MM.1S (cell line): ENCODE measurements at regions not wholly inside any gene's neighbourhood (a gene's known extent, or its start where the extent isn't known, plus 50 kb on each side); places are given as distances from the start of the nearest gene placed in this dataset.

Experiments
- EZH2phosphoT487 ChIP-seq: fragments of 300-600 bp; sonication (generic); IDR thresholded peaks from 2 replicates; pipeline ENCODE4 v1.6.1; 2018; ENCODE audit warnings: antibody characterized with exemption, low read length
- TF ChIP-seq, protein P1 (sequence below): fragments of 300-600 bp; sonication (generic); IDR thresholded peaks from 2 replicates; pipeline ENCODE4 v1.5.1; 2016; ENCODE audit warnings: antibody characterized with exemption, low read length, mixed read lengths

DNA sequence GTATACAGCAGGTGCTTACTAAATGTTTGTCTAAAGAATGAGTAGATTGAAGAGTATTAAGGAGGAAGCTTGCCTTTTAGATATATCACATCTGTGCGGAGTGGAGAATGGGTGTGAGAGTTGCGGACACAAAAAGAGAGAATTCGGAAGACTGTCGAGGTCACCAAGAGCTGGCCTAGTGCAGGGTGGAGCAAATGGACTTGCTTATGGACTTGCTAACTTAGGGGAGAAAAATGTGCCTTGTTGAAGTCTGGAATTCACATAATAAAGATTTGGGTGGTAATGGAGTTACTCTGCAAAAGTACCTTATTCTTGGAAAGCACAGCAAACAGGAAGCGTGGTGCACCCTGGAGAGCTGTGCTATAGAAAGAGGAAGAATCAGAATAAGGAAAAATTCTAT, 361.7 kb downstream of the PRDM2 start:
- TF ChIP-seq, protein P1, sequence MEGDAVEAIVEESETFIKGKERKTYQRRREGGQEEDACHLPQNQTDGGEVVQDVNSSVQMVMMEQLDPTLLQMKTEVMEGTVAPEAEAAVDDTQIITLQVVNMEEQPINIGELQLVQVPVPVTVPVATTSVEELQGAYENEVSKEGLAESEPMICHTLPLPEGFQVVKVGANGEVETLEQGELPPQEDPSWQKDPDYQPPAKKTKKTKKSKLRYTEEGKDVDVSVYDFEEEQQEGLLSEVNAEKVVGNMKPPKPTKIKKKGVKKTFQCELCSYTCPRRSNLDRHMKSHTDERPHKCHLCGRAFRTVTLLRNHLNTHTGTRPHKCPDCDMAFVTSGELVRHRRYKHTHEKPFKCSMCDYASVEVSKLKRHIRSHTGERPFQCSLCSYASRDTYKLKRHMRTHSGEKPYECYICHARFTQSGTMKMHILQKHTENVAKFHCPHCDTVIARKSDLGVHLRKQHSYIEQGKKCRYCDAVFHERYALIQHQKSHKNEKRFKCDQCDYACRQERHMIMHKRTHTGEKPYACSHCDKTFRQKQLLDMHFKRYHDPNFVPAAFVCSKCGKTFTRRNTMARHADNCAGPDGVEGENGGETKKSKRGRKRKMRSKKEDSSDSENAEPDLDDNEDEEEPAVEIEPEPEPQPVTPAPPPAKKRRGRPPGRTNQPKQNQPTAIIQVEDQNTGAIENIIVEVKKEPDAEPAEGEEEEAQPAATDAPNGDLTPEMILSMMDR = no peak
- no peak for TF ChIP-seq EZH2phosphoT487
